AG08396 (cell line): ENCODE measurements at regions not wholly inside any gene's neighbourhood (a gene's known extent, or its start where the extent isn't known, plus 50 kb on each side); places are given as distances from the start of the nearest gene placed in this dataset.
A peak's percentile ranks its signal among the peaks of the same experiment; 100 is the strongest.

Source experiments
- DNase-seq: peaks from one replicate; pipeline ENCODE4 v3.0.0; 2012; ENCODE audit warnings: low spot score, mixed read lengths

- no peak for DNase-seq
These were observed 66.6 kb downstream of the NEURL3 start for GRCh38 chr2:96438589-96438988.

- DNase-seq, result no peak
These were observed 67.6 kb downstream of the NEURL3 start for GRCh38 chr2:96437512-96437911.

- no peak for DNase-seq
These were observed 68.2 kb downstream of the NEURL3 start for GRCh38 chr2:96436961-96437360.

- no peak for DNase-seq
These were observed 68.7 kb downstream of the NEURL3 start for GRCh38 chr2:96436416-96436815.

GRCh38 chr2:96431319-96431718 is 73.8 kb downstream of the NEURL3 start:
- no peak for DNase-seq

GRCh38 chr2:96430394-96430988 is 74.7 kb downstream of the NEURL3 start:
- no peak for DNase-seq

- DNase-seq, result peak; percentile 25
These were observed 77.2 kb downstream of the NEURL3 start for GRCh38 chr2:96427917-96428316.

- no peak for DNase-seq
These were observed 78.0 kb downstream of the NEURL3 start for GRCh38 chr2:96427169-96427568.

GRCh38 chr2:96423828-96424227 is 81.3 kb downstream of the NEURL3 start:
- DNase-seq, result no peak
